SK-N-MC (cell line): ENCODE measurements at regions not wholly inside any gene's neighbourhood (a gene's known extent, or its start where the extent isn't known, plus 50 kb on each side); places are given as distances from the start of the nearest gene placed in this dataset.

Experiments
- EZH2 ChIP-seq: fragments of 200-600 bp; sonication (generic); IDR thresholded peaks from one replicate; pipeline ENCODE4 v1.6.1; 2017; ENCODE audit warnings: antibody characterized with exemption
- FOXP2 ChIP-seq: optimal IDR thresholded peaks from 2 replicates; pipeline ENCODE3; 2011; ENCODE audit warnings: mild to moderate bottlenecking, moderate library complexity; ENCODE audit not compliant: insufficient read depth; ENCODE audit errors: extremely low read length, control extremely low read depth
- POLR2AphosphoS5 ChIP-seq: IDR thresholded peaks from 2 replicates; pipeline ENCODE4 v1.6.1; 2012; ENCODE audit warnings: mild to moderate bottlenecking, low read depth, low read length, borderline replicate concordance

DNA sequence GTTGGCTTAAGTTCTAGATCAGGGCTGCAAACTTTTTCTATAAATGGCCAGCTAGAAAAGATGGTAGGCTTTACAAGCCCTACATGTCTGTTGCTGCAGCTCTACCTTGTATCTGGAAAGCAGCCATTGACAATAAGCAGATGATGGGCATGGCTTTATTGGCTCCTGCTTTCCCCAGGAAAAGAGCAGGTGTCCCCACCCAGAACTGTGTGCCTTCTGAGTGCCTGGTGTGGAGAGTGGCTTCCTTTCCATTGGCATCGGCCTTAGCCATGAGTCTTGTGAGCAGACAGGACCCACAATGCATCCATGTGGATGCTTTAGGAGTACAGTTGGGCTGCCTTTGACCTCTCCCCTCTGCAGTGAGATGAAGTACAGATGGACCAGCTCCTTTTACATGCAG, 120.2 kb downstream of the CD8B2 start:
- TF ChIP-seq EZH2 (no peak), POLR2AphosphoS5 (no peak), FOXP2 (no peak)
